K562 (cell line): ENCODE measurements at regions not wholly inside any gene's neighbourhood (a gene's known extent, or its start where the extent isn't known, plus 50 kb on each side); places are given as distances from the start of the nearest gene placed in this dataset.

Experiments used
- ATAC-seq: fragments of 200-7000 bp; cut with Tn5 transposase; 3 replicates; pipeline ENCODE4 v1.9.1; 2020; ENCODE audit warnings: moderate library complexity
- BruUV-seq: library from RNA; stranded (reverse); fragments of 400-500 nt; replicated peaks from 2 replicates; lab custom pipeline; 2021; lab: Mats Ljungman, UMichigan
- CTCF ChIA-PET: fragments of 300-600 bp; formaldehyde crosslinking; extraction: SDS; loops from one replicate; lab custom pipeline; 2021; ENCODE audit warnings: low intra/inter-chr PET ratio; lab: Yijun Ruan, JAX
- POLR2A ChIA-PET: fragments of 300-600, 350-650 bp; sonication (Branson Sonifier 250); formaldehyde crosslinking; extraction: SDS; loops from one replicate; lab custom pipeline; 2021; ENCODE audit warnings: antibody characterized with exemption, inconsistent platforms; lab: Yijun Ruan, JAX
- DNase-seq, 4 experiments: peaks; one replicate each; pipeline versions ENCODE4 v3.0.0 to v3.0.0-alpha.2; 2011 to 2018; ENCODE audit warnings: low spot score in 3 of 4, mixed read lengths in 3 of 4; ENCODE audit errors: extremely low read depth in 1 of 4
- FAIRE-seq: peaks from 2 replicates; lab custom pipeline; 2011; peaks lifted over from hg19 to GRCh38; lab: Jason Lieb, UNC
- H2AFZ ChIP-seq: 2 replicates; pipeline ENCODE4 v1.6.0; 2011; ENCODE audit warnings: low read depth, low read length, control low read depth, inconsistent platforms
- H3K27ac ChIP-seq: fragments of 200-600 bp; 3 replicates; pipeline ENCODE4 v1.8.0; 2011; ENCODE audit warnings: low read depth, mild to moderate bottlenecking, control low read depth, inconsistent platforms, low read length, moderate library complexity, mixed read lengths; ENCODE audit errors: extremely low read depth
- H3K27me3 ChIP-seq, 2 experiments: fragments of 300-600 bp in 1 of 2; 2 replicates in 1 of 2; 3 replicates in 1 of 2; pipeline versions ENCODE4 v1.6.0 to v1.8.0; 2011; ENCODE audit warnings: inconsistent platforms in 2 of 2, low read length in 2 of 2, mild to moderate bottlenecking in 1 of 2, mixed read lengths in 1 of 2, moderate library complexity in 1 of 2; ENCODE audit not compliant: control insufficient read depth in 2 of 2, insufficient read depth in 2 of 2
- H3K36me3 ChIP-seq: fragments of 300-600 bp; 3 replicates; pipeline ENCODE4 v1.8.0; 2011; ENCODE audit warnings: mild to moderate bottlenecking, low read length, inconsistent platforms; ENCODE audit not compliant: control insufficient read depth, insufficient read depth
- H3K4me1 ChIP-seq, 2 experiments: fragments of 200-600 bp in 1 of 2; replicated peaks in 1 of 2; 2 replicates in 1 of 2; 3 replicates in 1 of 2; pipeline versions ENCODE4 v1.5.1 to v1.8.0; 2011; ENCODE audit warnings: inconsistent platforms in 2 of 2, low read length in 2 of 2, mild to moderate bottlenecking in 1 of 2, mixed read lengths in 1 of 2, moderate library complexity in 1 of 2; ENCODE audit not compliant: control insufficient read depth in 2 of 2, insufficient read depth in 2 of 2
- H3K4me2 ChIP-seq: 2 replicates; pipeline ENCODE4 v1.6.1; 2011; ENCODE audit warnings: low read length, control low read depth, inconsistent platforms, mixed read lengths; ENCODE audit not compliant: insufficient read depth
- H3K4me3 ChIP-seq: fragments of 200-600 bp; sonication (generic), shearing (Covaris generic); 2 replicates; pipeline ENCODE4 v1.5.1; 2016; ENCODE audit warnings: control low read depth, inconsistent platforms
- H3K79me2 ChIP-seq: fragments of 200-600 bp; 3 replicates; pipeline ENCODE4 v1.8.0; 2011; ENCODE audit warnings: low read length, inconsistent platforms; ENCODE audit not compliant: control insufficient read depth, insufficient read depth
- H3K9ac ChIP-seq, 2 experiments: 2 replicates each; pipeline versions ENCODE4 v1.6.0 to v1.6.1; 2011; ENCODE audit warnings: low read depth in 2 of 2, low read length in 2 of 2, control low read depth in 1 of 2, inconsistent platforms in 1 of 2, mild to moderate bottlenecking in 1 of 2, mixed read lengths in 1 of 2; ENCODE audit not compliant: insufficient read depth in 1 of 2
- H3K9me1 ChIP-seq: one replicate; pipeline ENCODE4 v1.6.0; 2011; ENCODE audit warnings: inconsistent platforms, mild to moderate bottlenecking, low read length, moderate library complexity; ENCODE audit not compliant: control insufficient read depth, insufficient read depth
- H3K9me3 ChIP-seq: replicated peaks from 2 replicates; pipeline ENCODE4 v1.5.1; 2011; ENCODE audit warnings: low read depth, low read length, inconsistent platforms; ENCODE audit not compliant: control insufficient read depth, insufficient read depth
- H4K20me1 ChIP-seq: replicated peaks from 2 replicates; pipeline ENCODE4 v1.6.1; 2011; ENCODE audit warnings: low read length, inconsistent platforms, mixed read lengths; ENCODE audit not compliant: control insufficient read depth, insufficient read depth
- CREB3L1 ChIP-seq: fragments of 450-650 bp; IDR thresholded peaks from 2 replicates; pipeline ENCODE4 v1.6.1; 2014; ENCODE audit warnings: low read depth, mild to moderate bottlenecking, moderate library complexity, borderline replicate concordance
- ELF2 ChIP-seq: fragments of 250-450 bp; sonication (Bioruptor Pico); IDR thresholded peaks from 2 replicates; pipeline ENCODE4 v1.5.0; 2021; ENCODE audit warnings: mild to moderate bottlenecking
- FOS ChIP-seq: IDR thresholded peaks from 3 replicates; pipeline ENCODE4 v1.6.1; 2011; ENCODE audit not compliant: insufficient read length; ENCODE audit errors: extremely low read depth
- MEF2A ChIP-seq: IDR thresholded peaks from 2 replicates; pipeline ENCODE4 v1.6.1; 2011; ENCODE audit warnings: low read depth, mild to moderate bottlenecking, low read length, moderate library complexity; ENCODE audit not compliant: control insufficient read depth
- PML ChIP-seq: IDR thresholded peaks from 2 replicates; pipeline ENCODE4 v1.6.1; 2012; ENCODE audit warnings: low read length, inconsistent platforms
- TOE1 ChIP-seq, 2 experiments: fragments of 450-650 bp in 1 of 2; sonication (generic) in 1 of 2; formaldehyde crosslinking in 1 of 2; IDR thresholded peaks; 2 replicates each; pipeline versions ENCODE4 v1.7.1 to v1.8.0; 2016 to 2022; ENCODE audit warnings: borderline replicate concordance in 2 of 2, mild to moderate bottlenecking in 2 of 2, antibody characterized with exemption in 1 of 2, inconsistent platforms in 1 of 2, low read depth in 1 of 2, missing genetic modification reagents in 1 of 2, moderate library complexity in 1 of 2
- WHSC1 ChIP-seq: IDR thresholded peaks from one replicate; pipeline ENCODE4 v1.6.1; 2012; ENCODE audit warnings: low read length, control low read depth, inconsistent platforms
- ZC3H4 ChIP-seq: sonication (generic); formaldehyde crosslinking; IDR thresholded peaks from 2 replicates; pipeline ENCODE4 v1.9.0; 2021; ENCODE audit warnings: missing genetic modification reagents, borderline replicate concordance
- WGBS: fragments of 100-300 bp; shearing (Covaris generic); methylation state at CpG from one replicate; pipeline ENCODE4 v1.1.6; 2016; ENCODE audit warnings: low coverage, mixed read lengths; ENCODE audit not compliant: insufficient coverage; ENCODE audit errors: missing lambda C conversion rate; 5-methylcytosine and 5-hydroxymethylcytosine counted together
- in situ Hi-C: fragments of 300-500 bp; cut with MboI; formaldehyde crosslinking; loops from 4 replicates; pipeline ENCODE4 v1.15.0; 2018; ENCODE audit warnings: inconsistent platforms, mixed read lengths
- intact Hi-C: fragments of 100-400 bp; cut with micrococcal nuclease; formaldehyde crosslinking; loops from 2 replicates; pipeline ENCODE4 v1.14.2; 2022
- TF ChIP-seq, protein P1 (sequence below): sonication (generic); formaldehyde crosslinking; IDR thresholded peaks from 2 replicates; pipeline ENCODE4 v1.8.0; 2022; ENCODE audit warnings: mild to moderate bottlenecking, missing genetic modification reagents

- Histone ChIP-seq H3K9me3 (no peaks in the 10 kb centered on the region), H3K36me3 (no peaks in the 10 kb centered on the region), H3K79me2 (no peaks in the 10 kb centered on the region), H4K20me1 (no peaks in the 10 kb centered on the region), H3K9me1 (no peaks in the 10 kb centered on the region), H3K9ac (no peak overlapping the region), H2AFZ (no peak overlapping the region), H3K4me2 (no peak overlapping the region), H3K4me1 (no peaks in the 10 kb centered on the region), H3K27me3 (no peaks in the 10 kb centered on the region; a peak in 1 of 5 replicates), H3K27ac (no peak overlapping the region), H3K4me3 (no peak overlapping the region)
- ATAC-seq = no peak
- BruUV-seq = no TSS peak
- no peak for FAIRE-seq
- no peak for DNase-seq
- CTCF ChIA-PET = no interaction called here
- WGBS = 0% methylated on average over 1 of the region's 1 CpG
- intact Hi-C loops = no loop called here
- in situ Hi-C loops = no loop called here
- TF ChIP-seq FOS (no peak), PML (no peak), MEF2A (no peak), WHSC1 (no peak), ELF2 (CRISPR knock-in tag) (no peak), TOE1 (IDR thresholded peaks at IDR 0.05; ENCODE audit: borderline replicate concordance) (no peak), TOE1 (CRISPR knock-in tag; IDR thresholded peaks at IDR 0.05; ENCODE audit: borderline replicate concordance, low read depth) (no peak), ZC3H4 (CRISPR knock-in tag) (no peak), CREB3L1 (no peak)
- TF ChIP-seq, protein P1, sequence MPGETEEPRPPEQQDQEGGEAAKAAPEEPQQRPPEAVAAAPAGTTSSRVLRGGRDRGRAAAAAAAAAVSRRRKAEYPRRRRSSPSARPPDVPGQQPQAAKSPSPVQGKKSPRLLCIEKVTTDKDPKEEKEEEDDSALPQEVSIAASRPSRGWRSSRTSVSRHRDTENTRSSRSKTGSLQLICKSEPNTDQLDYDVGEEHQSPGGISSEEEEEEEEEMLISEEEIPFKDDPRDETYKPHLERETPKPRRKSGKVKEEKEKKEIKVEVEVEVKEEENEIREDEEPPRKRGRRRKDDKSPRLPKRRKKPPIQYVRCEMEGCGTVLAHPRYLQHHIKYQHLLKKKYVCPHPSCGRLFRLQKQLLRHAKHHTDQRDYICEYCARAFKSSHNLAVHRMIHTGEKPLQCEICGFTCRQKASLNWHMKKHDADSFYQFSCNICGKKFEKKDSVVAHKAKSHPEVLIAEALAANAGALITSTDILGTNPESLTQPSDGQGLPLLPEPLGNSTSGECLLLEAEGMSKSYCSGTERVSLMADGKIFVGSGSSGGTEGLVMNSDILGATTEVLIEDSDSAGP (CRISPR knock-in tag) = no peak
- POLR2A ChIA-PET = no interaction called here
Measured at GRCh38 chr2:67783026-67783425, 279.8 kb downstream of the C1D start.
